ENCODE measurements at regions not wholly inside any gene's neighbourhood (a gene's known extent, or its start where the extent isn't known, plus 50 kb on each side); places are given as distances from the start of the nearest gene placed in this dataset.
"Not testable (repeated sequence)": the region's sequence is repeated elsewhere in the genome, so short reads cannot be mapped to it uniquely, and the experiment has no call there.

DNA sequence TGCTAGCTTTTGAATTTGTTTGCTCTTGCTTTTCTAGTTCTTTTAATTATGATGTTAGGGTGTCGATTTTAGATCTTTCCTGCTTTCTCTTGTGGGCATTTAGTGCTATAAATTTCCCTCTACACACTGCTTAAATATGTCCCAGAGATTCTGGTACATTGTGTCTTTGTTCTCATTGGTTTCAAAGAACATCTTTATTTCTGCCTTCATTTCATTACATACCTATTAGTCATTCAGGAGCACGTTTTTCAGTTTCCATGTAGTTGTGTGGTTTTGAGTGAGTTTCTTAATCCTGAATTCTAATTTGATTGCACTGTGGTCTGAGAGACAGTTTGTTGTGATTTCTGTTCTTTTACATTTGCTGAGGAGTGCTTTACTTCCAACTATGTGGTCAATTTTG lies 51.2 kb upstream of the MB21D2 start:
- DNase-seq, result not testable (repeated sequence)

DNA sequence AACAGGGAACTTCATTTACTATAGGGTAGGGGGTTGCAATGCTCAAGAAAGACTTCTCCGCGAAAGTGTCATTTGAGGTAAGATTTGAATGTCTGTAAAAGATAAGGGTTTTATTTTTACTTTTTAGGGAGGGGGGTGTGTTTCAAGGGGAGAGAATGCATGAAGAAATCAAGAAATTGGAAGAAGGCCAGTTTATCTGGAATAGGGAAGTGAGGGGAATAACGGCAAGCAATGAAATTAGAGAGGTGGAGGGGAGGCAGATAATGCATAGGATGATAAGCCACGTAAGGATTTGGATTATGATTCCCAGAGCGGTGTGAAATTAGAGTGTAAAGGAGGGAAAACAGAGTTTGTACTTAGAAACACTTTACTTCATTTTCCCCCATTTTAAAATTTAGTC lies 63.0 kb upstream of the MB21D2 start:
- no peak for DNase-seq

- DNase-seq, result no peak
Observed at GRCh38 chr3:192986379-192986778, 68.7 kb upstream of the MB21D2 start.

DNA sequence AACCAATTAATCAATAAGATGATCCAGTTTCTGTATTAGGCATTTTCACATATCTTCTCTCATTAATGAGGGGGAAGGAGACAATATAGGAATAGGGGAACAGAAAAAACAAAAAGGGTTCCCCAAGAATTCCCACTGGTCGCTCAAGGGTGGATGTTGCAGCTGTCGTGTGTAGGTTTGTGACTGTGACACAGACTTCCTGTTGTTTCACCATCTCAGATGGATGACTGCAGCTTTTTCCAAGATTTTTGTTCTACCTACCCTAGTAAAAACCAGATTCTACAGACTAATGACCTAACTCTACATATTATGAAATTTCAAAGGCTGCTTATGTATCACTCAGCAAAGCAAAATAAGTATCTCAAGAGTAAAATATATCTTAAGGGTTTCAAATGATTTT lies 73.7 kb upstream of the MB21D2 start:
- DNase-seq, result no peak

GRCh38 chr3:192992361-192992760 lies 74.7 kb upstream of the MB21D2 start:
- no peak for DNase-seq

DNA sequence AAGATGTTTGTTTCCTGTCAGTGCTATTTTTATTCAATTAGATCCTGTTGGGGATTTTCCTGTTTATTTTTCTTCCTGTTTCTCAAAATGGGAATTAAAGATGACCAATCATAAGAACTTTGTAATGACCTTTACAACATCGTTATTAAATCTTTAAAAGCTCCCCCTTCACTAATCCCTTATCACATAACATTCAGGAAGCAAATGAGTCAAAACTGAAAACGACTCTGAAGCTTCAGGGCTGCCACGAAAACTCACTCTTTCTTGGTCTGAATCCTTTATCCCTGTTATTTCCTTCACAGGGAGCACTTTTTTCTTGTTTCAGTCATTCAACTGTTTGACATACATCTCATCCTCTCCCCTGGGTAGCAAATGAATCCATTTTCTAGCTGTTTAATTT lies 75.8 kb upstream of the MB21D2 start:
- no peak for DNase-seq

DNA sequence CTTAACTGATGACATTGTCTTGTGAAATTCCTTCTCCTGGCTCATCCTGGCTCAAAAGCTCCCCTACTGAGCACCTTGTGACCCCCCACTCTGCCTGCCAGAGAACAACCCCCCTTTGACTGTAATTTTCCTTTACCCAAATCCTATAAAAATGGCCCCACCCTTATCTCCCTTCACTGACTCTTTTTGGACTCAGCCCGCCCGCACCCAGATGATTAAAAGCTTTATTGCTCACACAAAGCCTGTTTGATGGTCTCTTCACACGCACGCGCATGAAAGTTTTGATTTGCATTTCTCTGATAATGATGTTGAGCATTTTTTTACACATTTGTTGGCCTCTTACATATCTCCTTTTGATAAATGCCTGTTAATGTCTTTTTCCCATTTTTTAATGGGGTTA lies 83.5 kb upstream of the MB21D2 start:
- DNase-seq, result not testable (repeated sequence)

DNA sequence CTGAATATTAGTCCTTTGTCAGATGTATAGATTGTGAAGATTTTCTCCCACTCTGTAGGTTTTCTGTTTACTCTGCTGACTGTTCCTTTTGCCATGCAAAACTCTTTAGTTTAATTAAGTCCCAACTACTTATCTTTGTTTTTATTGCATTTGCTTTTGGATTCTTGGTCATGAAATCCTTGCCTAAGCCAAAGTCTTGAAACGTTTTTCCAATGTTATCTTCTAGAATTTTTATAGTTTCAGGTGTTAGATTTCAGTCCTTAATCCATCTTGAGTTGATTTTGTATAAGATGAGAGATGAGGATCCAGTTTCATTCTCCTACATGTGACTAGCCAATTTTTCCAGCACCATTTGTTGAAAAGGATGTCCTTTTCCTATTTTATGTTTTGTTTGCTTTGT lies 86.0 kb upstream of the MB21D2 start:
- not testable (repeated sequence) for DNase-seq

- DNase-seq, result no peak
Observed at GRCh38 chr3:193008654-193009053, 91.0 kb upstream of the MB21D2 start.

- no peak for DNase-seq
Observed at GRCh38 chr3:193010191-193010590, 92.5 kb upstream of the MB21D2 start.

- no peak for DNase-seq
Observed at GRCh38 chr3:193011958-193012357, 94.3 kb upstream of the MB21D2 start.

- no peak for DNase-seq
Observed at GRCh38 chr3:193014902-193015301, 97.2 kb upstream of the MB21D2 start.

DNA sequence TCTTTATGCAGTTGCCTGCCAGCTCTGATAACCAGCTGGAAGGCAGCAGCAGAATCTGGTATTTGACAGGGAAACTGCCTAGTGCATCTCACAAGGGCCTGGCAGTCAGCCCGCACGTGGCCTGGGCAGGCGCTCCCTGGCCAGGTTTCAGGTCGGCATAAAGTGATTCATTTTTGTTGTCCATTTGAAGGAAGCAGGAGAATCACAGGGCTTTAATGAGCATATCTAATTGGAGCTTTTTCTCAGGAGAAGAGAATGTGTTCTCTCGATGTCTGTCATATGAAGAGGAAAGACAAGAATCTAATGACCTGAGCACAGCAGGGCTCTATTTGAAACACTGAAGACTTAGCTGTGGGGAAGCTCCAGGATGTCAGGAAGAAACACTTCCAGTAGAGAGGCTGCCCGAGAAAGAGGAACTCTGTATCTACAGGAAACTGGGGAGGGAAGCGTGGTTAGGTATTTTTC lies 98.8 kb upstream of the MB21D2 start:
- DNase-seq, result no peak

- no peak for DNase-seq
Observed at GRCh38 chr3:193021506-193022010, 103.9 kb upstream of the MB21D2 start.

GRCh38 chr3:193023218-193023617 lies 105.6 kb upstream of the MB21D2 start:
- no peak for DNase-seq

DNA sequence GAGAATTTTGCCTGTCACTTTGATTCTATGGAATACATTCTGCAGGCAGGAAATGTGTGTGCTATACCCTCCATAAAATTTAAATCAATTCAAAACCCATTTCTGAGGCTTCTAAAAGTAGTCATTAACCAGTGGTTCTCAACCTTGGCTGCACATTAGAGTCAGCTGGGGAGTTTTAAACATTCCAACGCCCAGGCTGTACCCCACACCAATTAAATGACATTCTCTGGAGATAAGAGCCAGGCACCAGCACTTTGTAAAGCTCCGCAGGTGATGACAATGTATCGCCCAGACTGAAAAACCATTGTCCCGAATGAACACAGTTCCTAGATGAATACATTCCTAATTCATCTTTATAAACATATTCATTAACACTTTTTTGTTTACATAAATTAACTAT lies 110.6 kb upstream of the MB21D2 start:
- no peak for DNase-seq

DNA sequence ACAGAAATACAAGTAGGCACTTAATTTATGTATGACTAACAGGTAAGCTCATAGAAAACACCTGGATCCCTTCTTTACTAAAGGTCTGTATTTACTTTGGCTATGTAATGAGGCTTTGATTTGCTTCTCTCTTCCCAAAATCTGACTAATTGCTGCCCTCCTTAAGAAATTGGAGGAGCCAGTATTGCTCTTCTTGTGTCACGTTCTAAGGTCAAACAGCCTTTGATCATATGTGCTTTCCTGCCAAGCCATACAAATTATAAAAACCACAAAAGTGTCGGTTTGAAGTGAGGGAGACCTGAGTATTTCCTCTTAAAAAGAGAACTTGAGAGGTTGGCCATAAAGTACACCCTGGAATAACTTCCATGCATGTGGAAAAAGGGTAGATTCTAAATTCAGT lies 112.1 kb upstream of the MB21D2 start:
- DNase-seq, result peak in 1 of 2 experiments; percentile 9

DNA sequence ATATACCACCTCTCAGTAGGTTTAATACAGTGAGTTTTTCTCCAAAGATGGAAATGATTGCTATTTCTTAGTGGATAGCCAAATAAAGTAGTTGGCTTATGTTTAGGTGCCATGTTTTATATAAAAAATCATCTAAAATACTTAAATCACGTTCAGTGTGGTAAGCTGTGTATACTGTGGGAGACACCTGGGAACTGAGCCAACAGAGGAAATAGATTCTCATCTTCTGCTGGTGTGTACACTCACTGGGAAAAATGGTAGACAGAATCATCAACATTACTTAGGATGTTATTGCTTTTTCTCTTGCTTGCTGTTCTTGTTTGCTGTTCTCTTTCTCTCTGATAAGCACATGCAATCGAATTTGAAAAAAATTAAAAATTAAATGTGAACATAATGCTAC lies 112.6 kb upstream of the MB21D2 start:
- no peak for DNase-seq

- no peak for DNase-seq
Observed at GRCh38 chr3:193031911-193032310, 114.3 kb upstream of the MB21D2 start.

GRCh38 chr3:193033226-193033780 lies 115.6 kb upstream of the MB21D2 start:
- DNase-seq, result no peak

DNA sequence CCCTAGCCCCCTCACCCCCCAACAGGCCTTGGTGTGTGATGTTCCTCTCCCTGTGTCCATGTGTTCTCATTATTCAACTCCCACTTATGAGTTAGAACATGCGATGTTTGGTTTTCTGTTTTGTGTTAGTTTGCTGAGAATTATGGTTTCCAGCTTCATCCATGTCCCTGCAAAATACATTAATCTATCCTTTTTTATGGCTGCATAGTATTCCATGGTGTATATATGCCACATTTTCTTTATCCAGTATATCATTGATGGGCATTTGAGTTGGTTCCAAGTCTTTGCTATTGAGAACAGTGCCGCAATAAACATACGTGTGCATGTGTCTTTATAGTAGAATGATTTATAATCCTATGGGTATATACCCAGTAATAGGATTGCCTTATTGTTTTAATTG lies 120.2 kb upstream of the MB21D2 start:
- DNase-seq, result not testable (repeated sequence)

GRCh38 chr3:193039058-193039457 lies 121.4 kb upstream of the MB21D2 start:
- DNase-seq, result no peak

- no peak for DNase-seq
Observed at GRCh38 chr3:193040836-193041672, 123.4 kb upstream of the MB21D2 start.

GRCh38 chr3:193046371-193046770 lies 128.7 kb upstream of the MB21D2 start:
- no peak for DNase-seq

Measured in NCI-H187 (cell line).